Mesothelial cell of epicardium (in vitro differentiated cells): ENCODE measurements at regions not wholly inside any gene's neighbourhood (a gene's known extent, or its start where the extent isn't known, plus 50 kb on each side); places are given as distances from the start of the nearest gene placed in this dataset.

Source experiments
- DNase-seq, 2 experiments: peaks; one replicate each; pipeline ENCODE4 v3.0.0; 2021; ENCODE audit warnings: low spot score in 2 of 2; ENCODE audit not compliant: unreplicated experiment in 2 of 2
- H3K27ac Mint-ChIP-seq: 2 replicates; pipeline ENCODE4 v1.8.0; 2021; ENCODE audit warnings: mixed read lengths
- H3K27me3 Mint-ChIP-seq: 2 replicates; pipeline ENCODE4 v1.8.0; 2021; ENCODE audit warnings: low read depth, mixed read lengths
- H3K36me3 Mint-ChIP-seq: 2 replicates; pipeline ENCODE4 v1.8.0; 2021; ENCODE audit warnings: mixed read lengths
- H3K4me1 Mint-ChIP-seq: 2 replicates; pipeline ENCODE4 v1.8.0; 2021; ENCODE audit warnings: mixed read lengths
- H3K4me3 Mint-ChIP-seq: 2 replicates; pipeline ENCODE4 v1.8.0; 2021; ENCODE audit warnings: mild to moderate bottlenecking, moderate library complexity, mixed read lengths
- H3K9me3 Mint-ChIP-seq: 2 replicates; pipeline ENCODE4 v1.8.0; 2021; ENCODE audit warnings: mixed read lengths
- TF ChIP-seq, protein P1 (sequence below): fragments of 200-600 bp; sonication (generic); IDR thresholded peaks from one replicate; pipeline ENCODE4 v1.5.0; 2021; ENCODE audit warnings: antibody characterized with exemption; ENCODE audit not compliant: unreplicated experiment

DNA sequence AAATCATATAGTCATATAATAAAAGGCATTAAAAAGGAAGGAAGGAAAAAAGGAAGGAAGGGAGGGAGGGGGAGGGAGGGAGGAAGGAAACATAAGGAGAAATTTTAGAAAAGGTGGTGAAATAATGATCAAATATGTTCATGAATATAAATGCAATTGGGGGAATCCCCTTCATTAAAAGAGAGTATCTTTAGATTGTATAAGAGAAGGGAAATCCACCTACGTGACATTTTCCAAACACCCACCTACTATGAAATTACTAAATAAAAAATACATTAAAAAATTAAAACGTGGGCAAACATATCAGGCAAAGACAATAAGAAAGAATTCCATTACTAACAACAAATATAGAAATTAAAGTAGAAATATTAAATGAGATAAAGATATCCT lies 203.4 kb upstream of the PARD3B start:
- Mint-ChIP-seq H3K36me3 (no peaks in the 10 kb centered on the region), H3K27me3 (peaks cover 7% of the 10 kb centered on the region), H3K4me3 (no peak overlapping the region), H3K27ac (no peak overlapping the region), H3K4me1 (no peaks in the 10 kb centered on the region), H3K9me3 (peaks cover 14% of the 10 kb centered on the region)
- no peak for DNase-seq
- TF ChIP-seq, protein P1, sequence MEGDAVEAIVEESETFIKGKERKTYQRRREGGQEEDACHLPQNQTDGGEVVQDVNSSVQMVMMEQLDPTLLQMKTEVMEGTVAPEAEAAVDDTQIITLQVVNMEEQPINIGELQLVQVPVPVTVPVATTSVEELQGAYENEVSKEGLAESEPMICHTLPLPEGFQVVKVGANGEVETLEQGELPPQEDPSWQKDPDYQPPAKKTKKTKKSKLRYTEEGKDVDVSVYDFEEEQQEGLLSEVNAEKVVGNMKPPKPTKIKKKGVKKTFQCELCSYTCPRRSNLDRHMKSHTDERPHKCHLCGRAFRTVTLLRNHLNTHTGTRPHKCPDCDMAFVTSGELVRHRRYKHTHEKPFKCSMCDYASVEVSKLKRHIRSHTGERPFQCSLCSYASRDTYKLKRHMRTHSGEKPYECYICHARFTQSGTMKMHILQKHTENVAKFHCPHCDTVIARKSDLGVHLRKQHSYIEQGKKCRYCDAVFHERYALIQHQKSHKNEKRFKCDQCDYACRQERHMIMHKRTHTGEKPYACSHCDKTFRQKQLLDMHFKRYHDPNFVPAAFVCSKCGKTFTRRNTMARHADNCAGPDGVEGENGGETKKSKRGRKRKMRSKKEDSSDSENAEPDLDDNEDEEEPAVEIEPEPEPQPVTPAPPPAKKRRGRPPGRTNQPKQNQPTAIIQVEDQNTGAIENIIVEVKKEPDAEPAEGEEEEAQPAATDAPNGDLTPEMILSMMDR: no peak

DNA sequence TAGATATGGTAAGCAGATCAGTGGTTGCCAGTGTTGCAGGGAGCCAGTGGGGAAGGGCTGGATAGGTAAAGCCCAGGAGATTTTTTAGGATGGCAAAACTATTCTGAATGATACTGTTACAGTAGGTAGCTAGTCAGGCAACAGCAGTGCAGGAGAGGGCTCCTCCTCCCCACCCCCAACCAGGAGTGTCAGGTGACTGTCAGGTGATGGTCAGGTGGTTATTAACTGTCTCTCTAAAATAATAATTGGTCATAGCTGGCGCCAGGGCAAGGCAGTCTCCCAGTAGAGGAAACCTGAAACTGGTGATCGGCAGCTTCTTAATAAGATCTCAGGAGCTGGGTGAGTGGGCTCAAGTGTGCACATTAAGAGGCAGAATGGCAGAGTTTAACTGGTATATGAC lies 201.6 kb upstream of the PARD3B start:
- TF ChIP-seq, protein P1: no peak
- H3K36me3 Mint-ChIP-seq: no peaks in the 10 kb centered on the region
- H3K4me1 Mint-ChIP-seq: no peaks in the 10 kb centered on the region

DNA sequence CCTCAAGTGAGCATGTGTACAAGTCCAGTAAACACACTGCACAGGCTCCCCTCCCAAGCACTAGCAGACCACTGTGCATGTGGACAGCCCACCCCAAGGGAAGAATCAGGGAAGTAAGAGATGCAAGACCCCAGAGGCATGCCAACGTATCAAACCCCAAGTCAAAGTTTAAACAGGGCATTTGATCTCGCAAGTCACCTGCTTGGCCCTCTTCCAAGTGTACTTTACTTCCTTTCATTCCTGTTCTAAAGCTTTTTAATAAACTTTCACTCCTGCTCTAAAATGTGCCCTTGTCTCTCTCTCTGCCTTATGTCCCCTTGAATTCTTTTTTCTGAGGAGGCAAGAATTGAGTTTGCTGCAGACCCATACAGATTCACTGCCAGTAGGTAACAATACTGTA lies 201.2 kb upstream of the PARD3B start:
- H3K9me3 Mint-ChIP-seq: peaks cover 25% of the 10 kb centered on the region

More for the DNA sequence above, 201.6 kb upstream of the PARD3B start:
- Mint-ChIP-seq H3K4me3 (no peak overlapping the region), H3K27ac (no peak overlapping the region), H3K9me3 (peaks cover 23% of the 10 kb centered on the region), H3K27me3 (peaks cover 3% of the 10 kb centered on the region)
- no peak for DNase-seq

DNA sequence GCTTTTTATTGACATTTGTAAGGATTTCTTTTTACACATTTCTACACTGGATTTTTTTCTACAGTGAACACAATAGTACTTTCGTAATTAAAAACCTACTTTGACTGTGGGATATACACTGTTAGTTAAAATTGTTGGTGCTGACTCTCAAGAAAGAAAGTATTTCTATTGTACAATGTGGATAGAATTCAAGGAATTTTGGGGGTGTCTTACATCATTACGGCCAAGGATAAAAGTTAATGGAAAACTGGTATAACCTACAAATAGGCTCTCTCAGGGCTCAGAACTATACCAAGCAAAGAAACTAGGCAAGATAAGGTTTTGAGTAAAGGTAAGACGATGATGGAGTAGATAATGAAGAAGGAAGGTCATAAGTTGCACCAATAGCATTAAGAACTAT lies 198.4 kb upstream of the PARD3B start:
- TF ChIP-seq, protein P1: no peak
- Mint-ChIP-seq H3K27me3 (peaks cover 3% of the 10 kb centered on the region), H3K36me3 (no peaks in the 10 kb centered on the region), H3K9me3 (peaks cover 20% of the 10 kb centered on the region), H3K4me3 (no peak overlapping the region), H3K27ac (no peak overlapping the region), H3K4me1 (no peaks in the 10 kb centered on the region)
- DNase-seq: no peak

More for the DNA sequence above, 201.2 kb upstream of the PARD3B start:
- TF ChIP-seq, protein P1: no peak
- Mint-ChIP-seq H3K4me1 (no peaks in the 10 kb centered on the region), H3K27ac (no peak overlapping the region), H3K36me3 (no peaks in the 10 kb centered on the region), H3K4me3 (no peak overlapping the region), H3K27me3 (peaks cover 3% of the 10 kb centered on the region)
- DNase-seq: no peak

DNA sequence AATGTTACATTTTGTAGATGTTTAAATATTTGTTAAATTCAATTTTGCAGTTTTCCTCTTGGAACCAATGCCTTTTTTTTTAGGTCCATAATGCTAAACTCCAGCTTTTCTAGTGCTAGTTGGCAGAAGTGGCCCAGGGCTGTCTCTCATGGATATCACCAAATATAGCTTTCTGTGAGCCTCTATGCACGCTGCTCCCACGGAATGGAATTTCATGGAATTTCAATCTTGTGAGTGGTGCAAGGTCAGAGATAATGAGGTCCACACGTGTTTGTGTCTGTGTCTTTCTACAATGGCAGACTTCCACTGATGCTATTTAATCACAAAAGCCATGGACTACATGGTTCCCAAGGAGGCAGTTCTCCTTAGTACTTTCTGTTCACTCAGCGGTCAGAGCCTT lies 191.5 kb upstream of the PARD3B start:
- no peak for DNase-seq

More for the DNA sequence above, 191.5 kb upstream of the PARD3B start:
- peaks cover 14% of the 10 kb centered on the region for H3K4me1 Mint-ChIP-seq
- H3K4me3 Mint-ChIP-seq: no peak overlapping the region
- TF ChIP-seq, protein P1: no peak
- peaks cover 1% of the 10 kb centered on the region for H3K27me3 Mint-ChIP-seq
- no peaks in the 10 kb centered on the region for H3K36me3 Mint-ChIP-seq
- no peak overlapping the region for H3K27ac Mint-ChIP-seq
- peaks cover 1% of the 10 kb centered on the region for H3K9me3 Mint-ChIP-seq
